ENCODE measurements at regions not wholly inside any gene's neighbourhood (a gene's known extent, or its start where the extent isn't known, plus 50 kb on each side); places are given as distances from the start of the nearest gene placed in this dataset.
"Not testable (repeated sequence)": the region's sequence is repeated elsewhere in the genome, so short reads cannot be mapped to it uniquely, and the experiment has no call there.

GRCh38 chr7:85287106-85287825 lies 100.4 kb upstream of the SEMA3D start:
- no peak for DNase-seq

DNA sequence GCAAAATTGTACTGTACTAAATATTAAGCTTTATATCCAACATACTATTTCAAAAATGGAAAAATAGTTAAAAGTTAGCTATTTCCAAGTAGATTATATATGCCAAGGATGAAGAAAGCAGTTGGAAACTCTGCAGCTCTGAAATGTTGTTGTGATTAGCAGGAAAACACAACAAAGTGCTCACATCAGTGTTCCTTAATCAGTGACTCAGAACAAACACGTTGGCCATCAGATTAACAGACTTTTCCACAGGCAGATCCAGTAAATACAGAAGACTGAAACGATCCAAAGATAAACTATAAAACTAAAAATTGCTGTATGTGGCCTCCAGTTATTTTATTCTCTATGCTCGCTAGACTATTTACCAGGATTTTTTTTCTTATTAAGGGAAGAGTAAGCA lies 99.6 kb upstream of the SEMA3D start:
- no peak for DNase-seq

GRCh38 chr7:85285527-85285926 lies 98.7 kb upstream of the SEMA3D start:
- no peak for DNase-seq

GRCh38 chr7:85275204-85275603 lies 88.3 kb upstream of the SEMA3D start:
- no peak for DNase-seq

DNA sequence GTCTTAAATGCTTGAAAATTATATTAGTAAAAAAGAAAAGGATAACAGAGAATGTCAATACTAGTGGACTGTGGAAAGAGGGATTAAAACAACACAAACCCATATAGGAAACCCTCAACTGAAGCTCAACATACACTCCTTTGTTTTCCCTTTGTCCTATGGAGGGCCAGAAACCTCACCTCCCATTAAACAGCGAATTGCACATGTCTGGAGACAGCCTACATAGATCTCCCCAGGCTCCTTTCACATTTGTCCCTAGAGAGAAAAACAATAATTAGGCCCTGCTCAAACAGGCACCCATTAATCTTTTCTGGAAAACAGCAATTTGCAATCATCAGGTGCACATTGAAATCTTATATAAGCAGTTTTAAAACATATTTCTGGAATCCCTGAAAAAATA lies 87.6 kb upstream of the SEMA3D start:
- no peak for DNase-seq

GRCh38 chr7:85262891-85263290 lies 76.0 kb upstream of the SEMA3D start:
- DNase-seq: no peak

DNA sequence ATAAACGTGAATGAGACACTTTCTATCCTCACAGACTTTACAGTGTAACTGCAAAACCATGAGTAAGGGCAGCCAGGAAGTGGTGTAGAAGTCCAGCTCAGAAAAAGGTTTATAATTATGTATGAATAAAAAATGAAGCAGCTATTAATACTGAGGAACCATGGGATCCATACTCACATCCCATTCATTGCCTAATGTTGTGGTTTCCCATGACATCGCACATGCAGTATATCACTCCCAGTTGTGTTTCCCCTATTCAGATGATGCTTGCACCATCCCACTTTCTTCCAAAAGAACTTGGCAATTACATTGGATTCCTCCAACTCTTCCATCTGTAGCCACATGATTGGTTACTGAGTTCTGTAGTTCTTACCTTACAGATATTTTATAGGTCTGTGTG lies 74.5 kb upstream of the SEMA3D start:
- DNase-seq: no peak

DNA sequence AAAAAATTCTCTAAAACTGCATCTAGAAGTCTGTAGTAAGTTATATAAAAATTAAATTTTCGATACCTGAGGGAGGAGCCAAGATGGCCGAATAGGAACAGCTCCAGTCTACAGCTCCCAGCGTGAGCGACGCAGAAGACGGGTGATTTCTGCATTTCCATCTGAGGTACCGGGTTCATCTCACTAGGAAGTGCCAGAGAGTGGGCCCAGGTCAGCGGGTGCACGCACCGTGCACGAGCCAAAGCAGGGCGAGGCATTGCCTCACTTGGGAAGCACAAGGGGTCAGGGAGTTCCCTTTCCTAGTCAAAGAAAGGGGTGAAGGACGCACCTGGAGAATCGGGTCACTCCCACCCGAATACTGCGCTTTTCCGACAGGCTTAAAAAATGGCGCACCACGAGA lies 62.9 kb upstream of the SEMA3D start:
- not testable (repeated sequence) for DNase-seq

DNA sequence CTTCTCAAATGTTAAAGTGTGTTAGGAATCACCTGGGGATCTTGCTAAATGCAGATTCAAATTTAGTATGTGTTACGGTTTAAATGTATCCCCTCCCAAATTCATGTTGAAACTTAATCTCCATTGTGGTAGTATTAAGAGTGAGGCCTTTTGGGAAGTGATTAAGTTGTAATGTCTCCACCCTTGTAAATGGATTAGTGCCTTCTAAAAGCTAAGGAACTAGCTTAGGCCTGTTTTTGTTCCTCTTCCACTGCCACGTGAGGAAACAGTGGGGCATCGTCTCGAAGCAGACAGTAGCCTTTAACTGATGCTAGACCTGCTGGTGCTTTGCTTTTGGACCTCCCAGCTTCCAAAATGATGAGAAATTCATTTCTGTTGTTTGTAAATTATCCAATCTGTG lies 52.3 kb upstream of the SEMA3D start:
- no peak for DNase-seq

DNA sequence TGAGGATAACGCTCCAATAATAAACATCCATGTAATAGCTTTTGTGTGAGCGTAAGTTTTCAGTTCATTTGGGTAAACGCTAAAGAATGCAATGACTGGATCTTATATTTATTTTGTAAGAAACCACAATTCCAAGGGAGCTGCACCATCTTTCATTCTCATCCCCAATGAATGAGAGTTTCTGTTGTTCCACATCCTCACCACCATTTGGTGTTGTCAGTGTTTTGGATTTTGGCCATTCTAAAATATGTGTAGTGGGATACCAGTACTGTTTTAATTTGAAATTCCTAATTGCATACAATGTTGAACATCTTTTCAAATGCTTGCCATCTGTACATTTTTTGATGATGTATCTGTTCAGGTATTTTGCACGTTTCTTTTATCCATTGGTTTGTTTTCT lies 50.9 kb upstream of the SEMA3D start:
- no peak for DNase-seq
